ENCODE measurements at regions not wholly inside any gene's neighbourhood (a gene's known extent, or its start where the extent isn't known, plus 50 kb on each side); places are given as distances from the start of the nearest gene placed in this dataset.

DNA sequence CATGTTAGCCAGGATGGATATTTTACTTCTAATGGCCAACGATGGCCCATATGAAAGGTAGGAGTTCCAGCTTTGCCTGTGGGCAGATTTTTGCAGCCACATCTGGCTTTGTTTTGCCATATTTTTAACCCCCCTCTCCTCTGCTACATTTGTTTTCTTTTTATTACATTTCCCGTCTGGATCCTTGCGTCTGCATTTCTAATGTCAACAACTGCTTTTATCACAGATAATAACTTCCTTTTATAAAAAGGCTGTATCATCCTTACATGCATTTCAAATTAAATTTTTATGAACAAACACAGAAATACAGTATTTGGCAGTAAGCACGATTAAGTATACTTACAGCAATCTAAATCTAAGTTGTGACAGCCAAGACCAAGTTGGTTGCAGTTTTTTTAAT lies 156.0 kb downstream of the BAMBI start:
- TF ChIP-seq, protein P1, sequence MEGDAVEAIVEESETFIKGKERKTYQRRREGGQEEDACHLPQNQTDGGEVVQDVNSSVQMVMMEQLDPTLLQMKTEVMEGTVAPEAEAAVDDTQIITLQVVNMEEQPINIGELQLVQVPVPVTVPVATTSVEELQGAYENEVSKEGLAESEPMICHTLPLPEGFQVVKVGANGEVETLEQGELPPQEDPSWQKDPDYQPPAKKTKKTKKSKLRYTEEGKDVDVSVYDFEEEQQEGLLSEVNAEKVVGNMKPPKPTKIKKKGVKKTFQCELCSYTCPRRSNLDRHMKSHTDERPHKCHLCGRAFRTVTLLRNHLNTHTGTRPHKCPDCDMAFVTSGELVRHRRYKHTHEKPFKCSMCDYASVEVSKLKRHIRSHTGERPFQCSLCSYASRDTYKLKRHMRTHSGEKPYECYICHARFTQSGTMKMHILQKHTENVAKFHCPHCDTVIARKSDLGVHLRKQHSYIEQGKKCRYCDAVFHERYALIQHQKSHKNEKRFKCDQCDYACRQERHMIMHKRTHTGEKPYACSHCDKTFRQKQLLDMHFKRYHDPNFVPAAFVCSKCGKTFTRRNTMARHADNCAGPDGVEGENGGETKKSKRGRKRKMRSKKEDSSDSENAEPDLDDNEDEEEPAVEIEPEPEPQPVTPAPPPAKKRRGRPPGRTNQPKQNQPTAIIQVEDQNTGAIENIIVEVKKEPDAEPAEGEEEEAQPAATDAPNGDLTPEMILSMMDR (IDR thresholded peaks at IDR 0.05), result no peak
- no peak for TF ChIP-seq POLR2A (IDR thresholded peaks at IDR 0.05)

Data from esophagus squamous epithelium (tissue), 4 donors.